ENCODE measurements at regions not wholly inside any gene's neighbourhood (a gene's known extent, or its start where the extent isn't known, plus 50 kb on each side); places are given as distances from the start of the nearest gene placed in this dataset.

DNA sequence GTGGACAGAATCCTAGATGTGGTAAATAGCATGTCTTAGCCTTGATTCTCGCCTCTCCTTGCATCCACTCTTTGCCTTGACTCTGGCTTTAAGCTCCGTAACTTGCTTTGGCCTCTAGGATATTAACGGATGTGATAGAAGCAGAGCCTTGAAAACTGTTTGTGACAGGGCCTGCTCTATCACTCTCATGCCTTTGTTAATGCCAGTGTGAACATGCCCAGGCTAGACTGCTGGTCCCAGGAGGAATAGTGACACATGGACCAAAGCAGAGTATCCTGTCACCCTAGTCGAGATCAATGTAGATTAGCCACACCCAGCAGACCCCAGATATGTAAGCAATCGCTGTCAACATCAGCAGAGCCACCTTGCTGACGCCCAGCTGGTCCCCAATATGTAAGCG, 109.9 kb upstream of the C9orf72 start:
- no peak overlapping the region for H2AFZ ChIP-seq (ENCODE audit: low read depth, low read length, poor library complexity, severe bottlenecking)
- H3K9ac ChIP-seq (ENCODE audit: low read length), result no peak overlapping the region
- no peak for DNase-seq (ENCODE audit: low read depth, low spot score)
- H3K4me1 ChIP-seq (ENCODE audit: control insufficient read depth in 1 of 2, insufficient read depth in 2 of 2, low read length in 2 of 2), result no peaks in the 10 kb centered on the region
- no peak for ATAC-seq
- no peaks in the 10 kb centered on the region for H3K9me3 ChIP-seq (ENCODE audit: control insufficient read depth in 1 of 2, insufficient read depth in 1 of 2, low read depth in 1 of 2, low read length in 2 of 2)
- no TSS peak for BruUV-seq (replicated peaks)
- H3K4me2 ChIP-seq (ENCODE audit: low read length), result no peak overlapping the region
- RAD21 ChIA-PET (ENCODE audit: low non-redundant PET in 1 of 2, low total read pairs in 2 of 2, uncharacterized antibody in 2 of 2, unreplicated experiment in 2 of 2), result no interaction called here
- H4K20me1 ChIP-seq (ENCODE audit: insufficient read depth), result no peaks in the 10 kb centered on the region
- TF ChIP-seq ELF1 (IDR thresholded peaks at IDR 0.05; ENCODE audit: borderline replicate concordance, low read depth) (no peak), JUND (IDR thresholded peaks at IDR 0.05) (no peak), YY1 (IDR thresholded peaks at IDR 0.05; ENCODE audit: extremely low read depth, insufficient replicate concordance, low read depth, low read length) (no peak), POLR2AphosphoS5 (IDR thresholded peaks at IDR 0.05; ENCODE audit: low read depth, low read length) (no peak), SRF (IDR thresholded peaks at IDR 0.05; ENCODE audit: low read depth) (no peak), ZNF274 (IDR thresholded peaks at IDR 0.05; ENCODE audit: low read depth, low read length) (no peak), ZFX (IDR thresholded peaks at IDR 0.05) (no peak), TCF7L2 (IDR thresholded peaks at IDR 0.05; ENCODE audit: borderline replicate concordance, extremely low read depth, insufficient read depth, insufficient read length) (no peak), CEBPB (IDR thresholded peaks at IDR 0.05; ENCODE audit: low read depth) (no peak), SIN3A (IDR thresholded peaks at IDR 0.05; ENCODE audit: low read depth) (no peak), EZH2 (IDR thresholded peaks at IDR 0.05) (no peak), RAD21 (IDR thresholded peaks at IDR 0.05; ENCODE audit: low read depth) (no peak), EZH2phosphoT487 (IDR thresholded peaks at IDR 0.05; ENCODE audit: borderline replicate concordance) (no peak)
- TF ChIP-seq, protein P1, sequence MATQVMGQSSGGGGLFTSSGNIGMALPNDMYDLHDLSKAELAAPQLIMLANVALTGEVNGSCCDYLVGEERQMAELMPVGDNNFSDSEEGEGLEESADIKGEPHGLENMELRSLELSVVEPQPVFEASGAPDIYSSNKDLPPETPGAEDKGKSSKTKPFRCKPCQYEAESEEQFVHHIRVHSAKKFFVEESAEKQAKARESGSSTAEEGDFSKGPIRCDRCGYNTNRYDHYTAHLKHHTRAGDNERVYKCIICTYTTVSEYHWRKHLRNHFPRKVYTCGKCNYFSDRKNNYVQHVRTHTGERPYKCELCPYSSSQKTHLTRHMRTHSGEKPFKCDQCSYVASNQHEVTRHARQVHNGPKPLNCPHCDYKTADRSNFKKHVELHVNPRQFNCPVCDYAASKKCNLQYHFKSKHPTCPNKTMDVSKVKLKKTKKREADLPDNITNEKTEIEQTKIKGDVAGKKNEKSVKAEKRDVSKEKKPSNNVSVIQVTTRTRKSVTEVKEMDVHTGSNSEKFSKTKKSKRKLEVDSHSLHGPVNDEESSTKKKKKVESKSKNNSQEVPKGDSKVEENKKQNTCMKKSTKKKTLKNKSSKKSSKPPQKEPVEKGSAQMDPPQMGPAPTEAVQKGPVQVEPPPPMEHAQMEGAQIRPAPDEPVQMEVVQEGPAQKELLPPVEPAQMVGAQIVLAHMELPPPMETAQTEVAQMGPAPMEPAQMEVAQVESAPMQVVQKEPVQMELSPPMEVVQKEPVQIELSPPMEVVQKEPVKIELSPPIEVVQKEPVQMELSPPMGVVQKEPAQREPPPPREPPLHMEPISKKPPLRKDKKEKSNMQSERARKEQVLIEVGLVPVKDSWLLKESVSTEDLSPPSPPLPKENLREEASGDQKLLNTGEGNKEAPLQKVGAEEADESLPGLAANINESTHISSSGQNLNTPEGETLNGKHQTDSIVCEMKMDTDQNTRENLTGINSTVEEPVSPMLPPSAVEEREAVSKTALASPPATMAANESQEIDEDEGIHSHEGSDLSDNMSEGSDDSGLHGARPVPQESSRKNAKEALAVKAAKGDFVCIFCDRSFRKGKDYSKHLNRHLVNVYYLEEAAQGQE (IDR thresholded peaks at IDR 0.05; ENCODE audit: low read depth), result no peak
- TF ChIP-seq, protein P2, sequence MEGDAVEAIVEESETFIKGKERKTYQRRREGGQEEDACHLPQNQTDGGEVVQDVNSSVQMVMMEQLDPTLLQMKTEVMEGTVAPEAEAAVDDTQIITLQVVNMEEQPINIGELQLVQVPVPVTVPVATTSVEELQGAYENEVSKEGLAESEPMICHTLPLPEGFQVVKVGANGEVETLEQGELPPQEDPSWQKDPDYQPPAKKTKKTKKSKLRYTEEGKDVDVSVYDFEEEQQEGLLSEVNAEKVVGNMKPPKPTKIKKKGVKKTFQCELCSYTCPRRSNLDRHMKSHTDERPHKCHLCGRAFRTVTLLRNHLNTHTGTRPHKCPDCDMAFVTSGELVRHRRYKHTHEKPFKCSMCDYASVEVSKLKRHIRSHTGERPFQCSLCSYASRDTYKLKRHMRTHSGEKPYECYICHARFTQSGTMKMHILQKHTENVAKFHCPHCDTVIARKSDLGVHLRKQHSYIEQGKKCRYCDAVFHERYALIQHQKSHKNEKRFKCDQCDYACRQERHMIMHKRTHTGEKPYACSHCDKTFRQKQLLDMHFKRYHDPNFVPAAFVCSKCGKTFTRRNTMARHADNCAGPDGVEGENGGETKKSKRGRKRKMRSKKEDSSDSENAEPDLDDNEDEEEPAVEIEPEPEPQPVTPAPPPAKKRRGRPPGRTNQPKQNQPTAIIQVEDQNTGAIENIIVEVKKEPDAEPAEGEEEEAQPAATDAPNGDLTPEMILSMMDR (IDR thresholded peaks at IDR 0.05 in 2 of 3, conservative IDR thresholded peaks at IDR 0.05 in 1 of 3; ENCODE audit: borderline replicate concordance in 1 of 3, insufficient read depth in 1 of 3, low read depth in 2 of 3, low read length in 2 of 3), result no peak
- TF ChIP-seq, protein P3, sequence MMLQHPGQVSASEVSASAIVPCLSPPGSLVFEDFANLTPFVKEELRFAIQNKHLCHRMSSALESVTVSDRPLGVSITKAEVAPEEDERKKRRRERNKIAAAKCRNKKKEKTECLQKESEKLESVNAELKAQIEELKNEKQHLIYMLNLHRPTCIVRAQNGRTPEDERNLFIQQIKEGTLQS (IDR thresholded peaks at IDR 0.05), result no peak
- TF ChIP-seq, protein P4, sequence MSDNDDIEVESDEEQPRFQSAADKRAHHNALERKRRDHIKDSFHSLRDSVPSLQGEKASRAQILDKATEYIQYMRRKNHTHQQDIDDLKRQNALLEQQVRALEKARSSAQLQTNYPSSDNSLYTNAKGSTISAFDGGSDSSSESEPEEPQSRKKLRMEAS (IDR thresholded peaks at IDR 0.05), result no peak
- TF ChIP-seq, protein P5, sequence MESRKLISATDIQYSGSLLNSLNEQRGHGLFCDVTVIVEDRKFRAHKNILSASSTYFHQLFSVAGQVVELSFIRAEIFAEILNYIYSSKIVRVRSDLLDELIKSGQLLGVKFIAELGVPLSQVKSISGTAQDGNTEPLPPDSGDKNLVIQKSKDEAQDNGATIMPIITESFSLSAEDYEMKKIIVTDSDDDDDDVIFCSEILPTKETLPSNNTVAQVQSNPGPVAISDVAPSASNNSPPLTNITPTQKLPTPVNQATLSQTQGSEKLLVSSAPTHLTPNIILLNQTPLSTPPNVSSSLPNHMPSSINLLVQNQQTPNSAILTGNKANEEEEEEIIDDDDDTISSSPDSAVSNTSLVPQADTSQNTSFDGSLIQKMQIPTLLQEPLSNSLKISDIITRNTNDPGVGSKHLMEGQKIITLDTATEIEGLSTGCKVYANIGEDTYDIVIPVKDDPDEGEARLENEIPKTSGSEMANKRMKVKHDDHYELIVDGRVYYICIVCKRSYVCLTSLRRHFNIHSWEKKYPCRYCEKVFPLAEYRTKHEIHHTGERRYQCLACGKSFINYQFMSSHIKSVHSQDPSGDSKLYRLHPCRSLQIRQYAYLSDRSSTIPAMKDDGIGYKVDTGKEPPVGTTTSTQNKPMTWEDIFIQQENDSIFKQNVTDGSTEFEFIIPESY (IDR thresholded peaks at IDR 0.05; ENCODE audit: extremely low read depth, insufficient replicate concordance, low read length), result no peak
- no peaks in the 10 kb centered on the region for H3K9me2 ChIP-seq (ENCODE audit: insufficient read depth)
- no peak overlapping the region for H3K27ac ChIP-seq (ENCODE audit: low read depth, low read length)
- CTCF ChIA-PET, result no interaction called here
- intact Hi-C loops (cut with micrococcal nuclease), result no loop called here
- H3K4me3 ChIP-seq (replicated peaks in 1 of 2; ENCODE audit: low read depth in 1 of 2, low read length in 2 of 2), result no peak overlapping the region
- POLR2A ChIA-PET, result no interaction called here
- no peaks in the 10 kb centered on the region for H3K36me3 ChIP-seq (ENCODE audit: control insufficient read depth in 1 of 2, insufficient read depth in 2 of 2, low read length in 2 of 2)
- H3K79me2 ChIP-seq (ENCODE audit: insufficient read depth, low read length), result no peaks in the 10 kb centered on the region
- H3K27me3 ChIP-seq (ENCODE audit: insufficient read depth, low read length), result no peaks in the 10 kb centered on the region
